ENCODE measurements at regions not wholly inside any gene's neighbourhood (a gene's known extent, or its start where the extent isn't known, plus 50 kb on each side); places are given as distances from the start of the nearest gene placed in this dataset.
"Not testable (repeated sequence)": the region's sequence is repeated elsewhere in the genome, so short reads cannot be mapped to it uniquely, and the experiment has no call there.

DNA sequence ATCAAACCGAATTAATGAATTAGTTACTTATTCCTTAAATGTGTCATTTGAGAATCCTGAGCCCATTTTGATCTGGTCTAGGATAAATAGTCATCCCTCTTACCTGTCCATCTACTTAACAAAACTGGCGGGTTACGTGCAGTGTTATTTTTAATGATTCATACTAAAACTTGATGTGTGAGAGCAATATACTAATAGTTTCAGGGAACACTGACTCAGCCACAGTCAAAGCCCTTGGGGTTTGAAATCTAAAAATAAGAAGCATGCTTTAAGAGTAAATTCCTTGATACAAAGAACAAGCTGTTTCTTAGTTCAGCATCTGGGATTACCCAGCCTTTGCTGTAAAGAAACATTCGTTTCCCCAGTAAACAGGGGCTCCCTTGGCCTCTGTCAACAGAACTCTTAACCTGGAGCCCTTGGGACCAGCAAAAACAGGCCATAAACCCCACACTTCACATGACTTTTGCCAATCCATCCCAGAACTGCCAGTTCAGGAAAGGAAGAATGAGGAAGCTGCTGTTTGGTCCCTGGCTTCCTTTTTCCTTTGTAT, 370.6 kb upstream of the IGFBP3 start:
- H3K27ac ChIP-seq (ENCODE audit: low read depth, low read length) = no peak overlapping the region
- WGBS, 3 donors = 50 to 65% (median 65%) methylated on average over 4 of the region's 4 CpGs

- H3K27ac ChIP-seq (ENCODE audit: low read depth, low read length) = no peak overlapping the region
- 60 to 64% (median 60%) methylated on average over 5 of the region's 5 CpGs for WGBS, 3 donors
These were observed 370.0 kb upstream of the IGFBP3 start for GRCh38 chr7:46291050-46291438.

GRCh38 chr7:46290374-46291049, 369.4 kb upstream of the IGFBP3 start:
- WGBS, 3 donors = 39 to 63% (median 57%) methylated on average over 1 of the region's 1 CpG
- H3K27ac ChIP-seq (ENCODE audit: low read depth, low read length) = no peak overlapping the region

GRCh38 chr7:46288861-46289260, 367.8 kb upstream of the IGFBP3 start:
- WGBS, 3 donors = 74 to 88% (median 76%) methylated on average over 3 of the region's 3 CpGs

DNA sequence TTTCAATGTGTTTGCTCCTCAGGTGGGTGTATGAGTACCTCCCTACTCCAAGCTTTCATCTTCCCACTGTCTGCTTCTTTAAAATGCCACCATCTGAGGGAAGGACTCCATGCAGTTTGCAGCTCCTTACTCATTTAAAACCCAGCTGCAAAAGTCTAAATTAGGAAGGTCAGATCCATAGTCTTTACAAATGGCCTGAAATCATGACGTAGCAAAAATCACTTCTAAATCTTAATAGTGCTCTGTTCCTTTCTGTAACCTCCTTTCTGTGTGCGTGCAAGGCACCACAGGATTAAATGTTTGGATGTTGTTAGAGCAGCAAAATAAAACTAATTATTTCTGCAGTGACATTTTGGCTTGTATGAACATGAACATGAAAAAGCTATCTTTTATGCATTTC, 366.9 kb upstream of the IGFBP3 start:
- H3K27ac ChIP-seq (ENCODE audit: low read depth, low read length) = no peak overlapping the region
- WGBS, 3 donors = 87 to 89% (median 88%) methylated on average over 2 of the region's 2 CpGs

More at GRCh38 chr7:46288861-46289260, 367.8 kb upstream of the IGFBP3 start:
- no peak overlapping the region for H3K27ac ChIP-seq (ENCODE audit: low read depth, low read length)

- WGBS, 3 donors = 70 to 85% (median 80%) methylated on average over 2 of the region's 2 CpGs
- H3K27ac ChIP-seq (ENCODE audit: low read depth, low read length) = no peak overlapping the region
These were observed 365.9 kb upstream of the IGFBP3 start for GRCh38 chr7:46286957-46287356.

DNA sequence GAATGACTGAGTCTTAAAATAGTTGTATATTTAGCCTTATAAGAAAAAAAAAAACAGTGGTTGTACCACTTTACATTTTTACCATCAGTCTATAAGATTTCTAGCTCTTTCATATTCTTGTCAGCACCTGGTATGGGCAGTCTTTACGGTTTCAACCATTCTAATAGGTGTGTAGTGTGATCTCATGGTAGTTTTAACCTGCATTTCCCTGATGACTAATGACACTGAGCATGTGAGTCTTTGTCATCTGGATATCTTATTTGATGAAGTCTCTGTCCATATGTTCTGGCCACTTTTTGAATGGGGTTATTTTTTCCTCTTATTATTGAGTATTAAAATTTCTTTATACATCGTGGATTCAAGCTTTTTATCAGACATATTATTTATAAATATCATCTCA, 365.3 kb upstream of the IGFBP3 start:
- no peak overlapping the region for H3K27ac ChIP-seq (ENCODE audit: low read depth, low read length)
- WGBS, 3 donors = 79 to 87% (median 86%) methylated on average over 2 of the region's 2 CpGs

GRCh38 chr7:46285878-46286277, 364.8 kb upstream of the IGFBP3 start:
- WGBS, 3 donors = 0 to 54% (median 3%) methylated on average over 1 of the region's 1 CpG
- no peak overlapping the region for H3K27ac ChIP-seq (ENCODE audit: low read depth, low read length)

- WGBS, 3 donors = 62 to 67% (median 65%) methylated on average over 7 of the region's 7 CpGs
- no peak overlapping the region for H3K27ac ChIP-seq (ENCODE audit: low read depth, low read length)
These were observed 362.8 kb upstream of the IGFBP3 start for GRCh38 chr7:46283852-46284251.

DNA sequence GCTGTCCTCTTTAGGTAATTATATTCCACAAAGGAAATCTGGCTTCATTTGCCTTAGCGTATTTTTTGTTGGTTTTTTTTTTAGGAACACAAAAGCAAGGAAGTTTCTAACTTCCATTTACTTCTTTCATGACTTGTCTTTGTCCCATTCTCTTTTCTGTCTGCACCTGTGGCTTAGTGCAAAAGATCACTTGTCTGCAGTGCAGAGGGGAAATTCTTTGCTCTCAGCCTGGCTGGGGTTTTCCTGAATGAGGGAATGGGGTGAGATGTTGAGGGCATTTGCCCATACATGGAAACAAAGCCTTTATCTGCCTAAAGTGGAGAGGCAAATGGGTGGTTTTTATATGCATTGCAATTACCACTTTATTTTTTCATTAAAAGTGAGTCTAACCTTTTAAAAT, 361.1 kb upstream of the IGFBP3 start:
- 69 to 92% (median 81%) methylated on average over 1 of the region's 1 CpG for WGBS, 3 donors
- H3K27ac ChIP-seq (ENCODE audit: low read depth, low read length) = no peak overlapping the region

GRCh38 chr7:46281071-46281470, 360.0 kb upstream of the IGFBP3 start:
- 39 to 75% (median 68%) methylated on average over 2 of the region's 2 CpGs for WGBS, 3 donors

GRCh38 chr7:46279290-46279689, 358.2 kb upstream of the IGFBP3 start:
- H3K27ac ChIP-seq (ENCODE audit: low read depth, low read length) = no peak overlapping the region
- WGBS, 3 donors = 61 to 94% (median 66%) methylated on average over 2 of the region's 2 CpGs

More at GRCh38 chr7:46281071-46281470, 360.0 kb upstream of the IGFBP3 start:
- H3K27ac ChIP-seq (ENCODE audit: low read depth, low read length) = no peak overlapping the region

DNA sequence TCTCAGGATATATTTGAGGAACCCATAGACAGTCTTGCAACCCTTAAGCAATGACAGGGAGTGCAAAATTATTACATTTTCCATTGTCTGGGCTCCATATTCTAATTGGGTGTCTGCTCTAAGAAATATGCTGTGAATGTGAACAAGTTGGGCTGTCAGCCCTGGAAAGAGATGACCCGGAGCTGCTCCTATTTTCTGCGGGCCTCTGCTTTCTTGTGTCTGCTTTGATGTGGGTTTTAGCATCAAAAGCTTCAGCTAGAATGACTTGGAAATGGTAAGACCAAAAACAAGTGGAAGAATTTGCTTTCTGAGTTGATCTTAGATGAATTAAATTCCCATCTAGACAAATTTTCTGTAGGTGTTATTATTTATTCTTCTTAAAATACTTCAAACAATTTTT, 343.6 kb upstream of the IGFBP3 start:
- WGBS, 3 donors = 64 to 90% (median 82%) methylated on average over 2 of the region's 2 CpGs
- no peak overlapping the region for H3K27ac ChIP-seq (ENCODE audit: low read depth, low read length)

DNA sequence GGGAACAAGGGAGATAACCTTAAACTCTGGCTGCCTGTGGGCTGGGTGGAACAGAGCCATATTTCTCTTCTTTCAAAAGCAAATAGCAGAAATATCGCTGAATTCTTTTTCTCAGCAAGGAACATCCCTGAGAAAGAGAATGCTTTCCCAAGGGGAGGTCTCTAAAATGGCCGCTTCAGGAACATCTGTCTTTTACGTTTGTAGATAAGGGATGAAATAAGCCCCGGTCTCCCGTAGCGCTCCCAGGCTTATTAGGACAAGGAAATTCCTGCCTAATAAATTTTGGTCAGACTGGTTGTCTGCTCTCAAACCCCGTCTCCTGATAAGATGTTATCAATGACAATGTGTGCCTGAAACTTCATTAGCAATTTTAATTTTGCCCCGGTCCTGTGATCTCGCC, 340.6 kb upstream of the IGFBP3 start:
- H3K27ac ChIP-seq (ENCODE audit: low read depth, low read length) = not testable (repeated sequence)
- 90 to 94% (median 91%) methylated on average over 9 of the region's 9 CpGs for WGBS, 3 donors

DNA sequence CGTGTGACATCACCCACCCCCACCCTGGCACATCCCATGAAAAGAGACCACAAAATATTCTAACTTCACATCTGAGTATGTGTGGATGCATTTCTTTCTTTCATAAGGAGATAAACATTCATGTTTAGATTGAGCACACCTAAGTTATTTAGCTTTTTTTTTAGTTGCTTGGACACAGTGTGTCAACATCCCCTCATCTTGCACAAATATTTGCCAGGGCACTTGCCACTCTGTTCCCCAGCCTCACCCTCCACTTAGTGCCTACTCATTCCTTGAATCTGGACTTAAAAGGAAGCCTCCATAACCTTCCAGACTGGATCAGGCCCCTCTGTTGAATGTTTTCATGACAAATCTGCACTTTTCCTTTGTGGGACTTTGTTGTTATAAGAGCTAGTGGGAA, 338.9 kb upstream of the IGFBP3 start:
- H3K27ac ChIP-seq (ENCODE audit: low read depth, low read length) = no peak overlapping the region
- WGBS, 3 donors = 67 to 85% (median 71%) methylated on average over 1 of the region's 1 CpG

- no peak overlapping the region for H3K27ac ChIP-seq (ENCODE audit: low read depth, low read length)
- 82 to 88% (median 87%) methylated on average over 3 of the region's 3 CpGs for WGBS, 3 donors
These were observed 336.8 kb upstream of the IGFBP3 start for GRCh38 chr7:46257761-46258448.

DNA sequence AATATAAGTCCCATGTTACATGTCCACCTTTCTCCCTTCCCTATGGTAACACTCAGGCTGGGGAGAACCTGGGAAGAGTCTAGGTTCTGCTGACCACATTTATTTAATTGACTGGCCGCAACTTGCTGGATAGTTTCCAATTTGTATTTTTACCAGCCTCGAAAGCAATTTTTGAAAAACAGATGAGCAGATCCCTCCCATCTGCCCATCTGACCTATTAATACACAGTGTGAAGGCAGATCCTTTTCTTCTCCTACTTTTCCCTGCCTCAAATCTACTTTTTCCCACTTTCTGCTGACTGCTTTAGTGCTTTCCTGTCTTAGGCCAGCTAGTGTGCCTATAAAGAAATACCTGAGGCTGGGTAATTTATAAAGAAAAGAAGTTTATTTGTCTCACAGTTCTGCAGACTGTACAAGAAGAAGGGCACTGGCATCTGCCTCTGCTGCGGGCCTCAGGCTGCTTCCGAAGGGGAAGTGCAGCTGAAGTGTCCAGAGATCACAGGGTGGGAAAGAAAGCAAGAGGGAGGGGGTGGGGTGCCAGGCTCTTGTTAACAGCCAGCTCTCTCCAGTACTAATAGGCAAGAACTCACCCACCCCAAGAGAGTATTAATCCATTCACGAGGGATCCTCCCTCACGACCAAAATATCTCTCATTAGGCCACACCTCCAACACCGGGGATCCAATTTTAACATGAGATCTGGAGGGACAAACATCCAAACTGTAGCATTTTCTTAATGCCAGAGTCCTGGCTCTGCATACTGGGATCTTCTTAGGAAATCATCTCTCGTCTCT, 336.0 kb upstream of the IGFBP3 start:
- 60 to 73% (median 67%) methylated on average over 8 of the region's 8 CpGs for WGBS, 3 donors
- H3K27ac ChIP-seq (ENCODE audit: low read depth, low read length) = no peak overlapping the region

DNA sequence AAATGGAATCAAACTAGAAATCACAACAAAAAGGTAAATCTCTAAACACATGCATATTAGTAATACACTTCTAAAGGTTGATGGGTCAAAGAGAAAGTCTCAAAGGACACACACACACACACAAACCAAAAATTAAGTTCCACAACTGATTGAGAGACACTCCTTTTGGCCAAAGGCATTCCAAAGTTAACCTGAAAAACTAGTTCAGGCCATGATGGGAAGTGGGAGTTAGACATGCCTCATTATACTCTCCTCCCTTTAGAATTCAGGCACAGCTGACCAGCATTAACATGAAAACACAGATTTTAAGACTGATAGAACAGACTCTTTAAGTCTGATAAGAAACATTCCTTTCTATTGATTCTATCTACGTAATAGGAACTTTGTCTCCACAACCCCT, 332.4 kb upstream of the IGFBP3 start:
- WGBS, 3 donors = 65 to 95% (median 85%) methylated on average over 1 of the region's 1 CpG
- no peak overlapping the region for H3K27ac ChIP-seq (ENCODE audit: low read depth, low read length)

DNA sequence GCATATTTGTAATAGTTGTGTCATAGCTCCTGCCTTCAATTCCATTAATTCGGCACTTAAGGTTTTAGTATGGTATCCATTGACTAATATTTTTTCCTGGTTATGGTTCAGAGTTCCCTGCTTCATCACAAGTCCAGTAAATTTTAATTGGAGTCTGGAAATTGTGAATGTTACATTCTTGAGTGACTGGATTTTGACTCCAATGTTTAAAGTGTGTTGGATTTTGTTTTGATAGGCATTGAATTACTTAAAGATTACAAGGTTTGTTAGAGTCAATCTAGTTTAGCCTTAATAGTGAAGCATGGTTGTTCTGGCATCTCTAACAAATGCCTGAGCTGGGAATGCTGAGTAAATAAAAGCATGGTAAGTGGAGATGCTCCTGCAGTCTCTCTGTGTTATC, 326.6 kb upstream of the IGFBP3 start:
- 81 to 92% (median 90%) methylated on average over 1 of the region's 1 CpG for WGBS, 3 donors

More for the DNA sequence above, 326.6 kb upstream of the IGFBP3 start:
- no peak overlapping the region for H3K27ac ChIP-seq (ENCODE audit: low read depth, low read length)

Data from adipose tissue (tissue), 3 donors.